ENCODE measurements at regions not wholly inside any gene's neighbourhood (a gene's known extent, or its start where the extent isn't known, plus 50 kb on each side); places are given as distances from the start of the nearest gene placed in this dataset.
"Not testable (repeated sequence)": the region's sequence is repeated elsewhere in the genome, so short reads cannot be mapped to it uniquely, and the experiment has no call there.

DNA sequence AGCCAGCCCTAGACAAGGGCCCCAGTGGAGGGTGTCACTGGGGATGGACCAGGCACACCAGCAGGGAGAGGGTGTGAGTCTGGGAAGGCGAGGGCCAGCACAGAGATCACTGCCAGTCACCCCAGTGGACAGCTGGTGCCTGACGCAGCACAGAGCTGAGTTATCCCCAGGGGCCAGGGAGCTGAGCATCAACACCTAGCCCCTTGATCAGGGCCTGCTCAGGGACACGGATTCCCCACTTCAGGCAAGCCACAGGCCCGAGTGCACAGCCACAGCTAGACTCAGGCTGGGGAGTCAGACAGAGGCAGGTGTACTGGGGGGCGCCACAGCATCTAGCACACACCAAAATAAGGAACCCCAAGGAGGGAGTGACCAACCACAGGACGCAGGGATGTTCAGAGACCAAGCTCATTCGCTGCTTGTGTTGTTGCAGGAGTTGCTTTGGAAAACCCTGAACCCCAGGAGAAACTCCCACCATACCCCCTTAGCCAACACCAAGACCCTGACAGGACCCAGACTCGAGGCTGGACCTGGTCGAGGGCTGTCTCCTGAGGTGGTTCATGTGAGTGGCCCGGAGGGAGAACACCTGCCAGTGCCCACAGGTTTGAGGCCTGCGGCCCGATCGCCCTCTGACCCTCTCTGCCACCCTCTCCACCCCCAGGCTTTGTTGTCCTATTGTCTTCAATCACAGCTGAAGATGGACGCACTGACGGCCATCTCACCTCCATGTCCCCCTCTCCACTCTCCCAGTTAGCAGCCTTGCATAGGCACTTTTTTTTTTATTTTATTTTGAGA lies 146.8 kb downstream of the TPRA1 start:
- no peak for DNase-seq (ENCODE audit: low spot score)
- TF ChIP-seq, protein P1, sequence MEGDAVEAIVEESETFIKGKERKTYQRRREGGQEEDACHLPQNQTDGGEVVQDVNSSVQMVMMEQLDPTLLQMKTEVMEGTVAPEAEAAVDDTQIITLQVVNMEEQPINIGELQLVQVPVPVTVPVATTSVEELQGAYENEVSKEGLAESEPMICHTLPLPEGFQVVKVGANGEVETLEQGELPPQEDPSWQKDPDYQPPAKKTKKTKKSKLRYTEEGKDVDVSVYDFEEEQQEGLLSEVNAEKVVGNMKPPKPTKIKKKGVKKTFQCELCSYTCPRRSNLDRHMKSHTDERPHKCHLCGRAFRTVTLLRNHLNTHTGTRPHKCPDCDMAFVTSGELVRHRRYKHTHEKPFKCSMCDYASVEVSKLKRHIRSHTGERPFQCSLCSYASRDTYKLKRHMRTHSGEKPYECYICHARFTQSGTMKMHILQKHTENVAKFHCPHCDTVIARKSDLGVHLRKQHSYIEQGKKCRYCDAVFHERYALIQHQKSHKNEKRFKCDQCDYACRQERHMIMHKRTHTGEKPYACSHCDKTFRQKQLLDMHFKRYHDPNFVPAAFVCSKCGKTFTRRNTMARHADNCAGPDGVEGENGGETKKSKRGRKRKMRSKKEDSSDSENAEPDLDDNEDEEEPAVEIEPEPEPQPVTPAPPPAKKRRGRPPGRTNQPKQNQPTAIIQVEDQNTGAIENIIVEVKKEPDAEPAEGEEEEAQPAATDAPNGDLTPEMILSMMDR (IDR thresholded peaks at IDR 0.05; ENCODE audit: extremely low read depth, missing control alignments): no peak

DNA sequence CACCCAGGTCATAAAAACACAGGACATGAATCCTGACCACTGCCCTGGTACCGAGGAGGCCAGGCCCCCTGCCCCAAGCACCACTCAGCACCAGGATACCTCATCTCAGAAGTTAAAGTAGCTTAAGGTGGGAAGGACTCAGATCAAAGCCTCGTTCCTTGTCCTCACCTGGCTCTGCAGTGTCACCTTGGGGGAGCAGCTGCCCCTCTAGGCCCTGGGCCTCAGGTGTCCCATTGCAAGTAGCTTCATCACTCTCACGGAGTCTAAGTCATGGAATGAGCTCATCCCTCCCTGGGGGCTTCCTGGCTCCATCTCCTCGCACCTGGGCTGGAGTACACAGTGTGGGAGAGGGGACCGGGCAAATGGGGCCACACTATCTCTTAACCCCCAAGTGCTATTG lies 148.0 kb downstream of the TPRA1 start:
- no peak for DNase-seq (ENCODE audit: low spot score)
- TF ChIP-seq, protein P1 (IDR thresholded peaks at IDR 0.05; ENCODE audit: extremely low read depth, missing control alignments): no peak

DNA sequence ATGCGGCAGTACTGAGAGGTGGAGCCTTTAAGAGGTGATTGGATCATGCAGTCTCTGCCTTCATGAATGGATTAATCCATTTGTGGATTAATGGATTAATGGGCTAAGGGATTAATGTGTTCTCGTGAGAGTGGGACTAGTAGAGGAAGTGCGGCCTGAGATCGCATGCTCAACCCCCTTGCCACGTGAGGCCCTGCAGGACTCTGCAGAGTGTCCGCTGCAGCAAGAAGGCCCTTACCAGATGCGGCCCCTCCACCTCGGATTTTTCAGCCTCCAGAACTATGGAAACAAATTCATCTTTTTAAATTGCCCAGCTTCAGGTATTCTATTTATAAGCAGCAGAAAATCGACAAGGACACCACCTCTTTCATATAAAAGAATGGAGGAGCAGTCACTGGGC lies 148.8 kb downstream of the TPRA1 start:
- DNase-seq (ENCODE audit: low spot score): no peak
- TF ChIP-seq, protein P1 (IDR thresholded peaks at IDR 0.05; ENCODE audit: extremely low read depth, missing control alignments): no peak

DNA sequence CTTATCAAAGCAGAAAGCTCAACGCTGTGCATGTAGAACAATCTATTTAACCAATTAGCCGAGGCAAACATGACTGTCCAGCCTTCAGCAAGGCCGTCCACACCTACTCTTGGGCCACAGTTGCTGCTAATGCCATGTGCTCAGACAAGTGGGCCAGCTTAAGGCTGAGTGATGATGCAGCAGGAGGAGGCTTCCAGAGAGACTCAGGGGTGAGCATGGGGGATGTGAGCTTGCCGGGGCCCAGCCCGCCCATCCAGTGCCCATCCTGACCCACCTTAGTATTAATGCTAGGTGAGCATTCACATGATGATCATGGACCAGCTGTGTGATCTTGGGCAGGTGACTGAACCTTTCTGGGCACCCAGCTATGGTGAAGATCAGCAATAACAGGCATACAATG lies 150.1 kb downstream of the TPRA1 start:
- TF ChIP-seq, protein P1 (IDR thresholded peaks at IDR 0.05; ENCODE audit: extremely low read depth, missing control alignments): no peak
- no peak for DNase-seq (ENCODE audit: low spot score)

DNA sequence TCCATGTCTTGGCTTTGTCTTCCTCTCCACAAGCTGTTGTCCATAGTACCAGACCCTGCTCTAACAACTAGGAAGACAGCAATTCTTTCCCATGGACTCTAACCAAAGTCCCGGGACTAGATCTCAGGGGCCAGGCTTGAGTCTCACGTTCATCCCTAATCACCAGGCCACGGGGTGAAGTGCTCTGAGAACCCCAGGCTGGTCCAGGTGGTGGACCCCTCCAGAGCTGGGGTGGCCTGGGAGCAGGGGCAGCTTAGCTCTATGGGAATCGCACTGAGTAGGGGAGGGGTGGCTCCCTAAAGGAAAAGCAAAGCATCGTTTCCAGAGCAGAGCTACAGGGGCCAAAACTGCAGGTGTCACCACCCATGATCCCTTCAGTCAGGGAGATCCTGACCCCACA lies 150.9 kb downstream of the TPRA1 start:
- TF ChIP-seq, protein P1 (IDR thresholded peaks at IDR 0.05; ENCODE audit: extremely low read depth, missing control alignments): no peak
- DNase-seq (ENCODE audit: low spot score): no peak

DNA sequence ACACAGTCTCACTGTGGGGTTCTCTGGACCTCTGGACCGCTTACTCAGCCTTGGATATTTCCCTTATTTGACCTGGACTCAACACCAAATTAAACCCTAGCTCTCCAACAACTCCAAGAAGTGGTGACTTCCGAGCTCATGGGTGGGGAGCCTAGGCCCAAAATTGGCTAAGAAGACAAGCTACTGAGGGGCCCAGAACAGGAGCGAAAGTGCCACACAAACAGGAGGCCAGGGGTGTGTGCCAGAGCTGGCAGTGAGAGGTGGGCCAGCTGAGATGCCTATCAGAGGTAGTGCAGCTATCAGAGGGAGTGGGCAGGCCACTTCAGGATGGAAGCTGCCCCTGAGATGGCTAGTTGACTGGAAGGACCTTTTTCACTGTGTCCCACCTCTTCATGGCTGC lies 151.1 kb upstream of the PRR20G start:
- TF ChIP-seq, protein P1 (IDR thresholded peaks at IDR 0.05; ENCODE audit: extremely low read depth, missing control alignments): no peak
- DNase-seq (ENCODE audit: low spot score): no peak

DNA sequence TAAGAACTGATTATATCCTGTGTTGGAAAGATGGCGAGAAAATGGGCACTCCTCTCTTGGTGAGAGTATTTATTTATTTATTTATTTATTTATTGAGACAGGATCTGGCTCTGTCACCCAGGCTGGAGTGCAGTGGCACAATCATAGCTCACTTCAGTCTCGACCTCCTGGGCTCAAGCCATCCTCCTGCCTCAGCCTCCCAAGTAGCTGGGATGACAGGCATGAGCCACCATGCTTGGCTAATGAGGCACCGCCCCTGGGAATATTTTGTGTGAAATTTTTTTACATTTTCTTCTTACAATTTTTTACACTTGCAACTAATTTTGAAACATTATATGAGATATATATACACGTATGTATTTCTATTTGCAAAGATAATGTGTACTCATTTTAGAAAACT lies 150.5 kb upstream of the PRR20G start:
- no peak for DNase-seq (ENCODE audit: low spot score)
- TF ChIP-seq, protein P1 (IDR thresholded peaks at IDR 0.05; ENCODE audit: extremely low read depth, missing control alignments): no peak

DNA sequence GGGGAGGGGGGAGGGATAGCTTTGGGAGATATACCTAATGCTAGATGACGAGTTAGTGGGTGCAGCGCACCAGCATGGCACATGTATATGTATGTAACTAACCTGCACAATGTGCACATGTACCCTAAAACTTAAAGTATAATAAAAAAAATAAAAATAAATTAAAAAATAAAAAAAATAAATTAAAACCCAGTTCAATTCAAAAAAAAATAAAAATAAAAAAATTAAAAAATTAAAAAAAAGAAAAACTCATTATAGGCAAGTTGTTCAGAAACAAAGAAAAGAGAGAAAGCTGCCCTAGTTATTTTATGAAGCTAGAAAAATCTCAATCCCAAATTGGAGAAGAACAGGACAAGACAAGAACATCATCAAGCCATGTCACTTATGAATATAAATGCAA lies 147.5 kb upstream of the PRR20G start:
- DNase-seq (ENCODE audit: low spot score): not testable (repeated sequence)

Data from GM20000 (cell line).